ENCODE measurements at regions not wholly inside any gene's neighbourhood (a gene's known extent, or its start where the extent isn't known, plus 50 kb on each side); places are given as distances from the start of the nearest gene placed in this dataset.
"Not testable (repeated sequence)": the region's sequence is repeated elsewhere in the genome, so short reads cannot be mapped to it uniquely, and the experiment has no call there.

- Histone ChIP-seq H3K4me1 (ENCODE audit: insufficient read depth, low read length) (no peaks in the 10 kb centered on the region), H3K9me3 (ENCODE audit: control insufficient read depth, insufficient read depth, low read length) (no peaks in the 10 kb centered on the region)
These were observed 476.4 kb upstream of the ZEB2 start for GRCh38 chr2:144996225-144996795.

GRCh38 chr2:144995482-144995881 is 475.6 kb upstream of the ZEB2 start:
- Histone ChIP-seq H3K9ac (ENCODE audit: low read depth, low read length) (no peak overlapping the region), H3K9me3 (ENCODE audit: control insufficient read depth, insufficient read depth, low read length) (no peaks in the 10 kb centered on the region), H3K4me1 (ENCODE audit: insufficient read depth, low read length) (peaks cover 4% of the 10 kb centered on the region; the same call in 1 of the 2 replicates), H3K36me3 (ENCODE audit: insufficient read depth, low read length) (no peaks in the 10 kb centered on the region)

More at GRCh38 chr2:144996225-144996795, 476.4 kb upstream of the ZEB2 start:
- H3K9ac ChIP-seq (ENCODE audit: low read depth, low read length) = no peak overlapping the region
- no peaks in the 10 kb centered on the region for H3K36me3 ChIP-seq (ENCODE audit: insufficient read depth, low read length)

- H3K36me3 ChIP-seq (ENCODE audit: insufficient read depth, low read length) = no peaks in the 10 kb centered on the region
- H3K4me1 ChIP-seq (ENCODE audit: insufficient read depth, low read length) = peaks cover 7% of the 10 kb centered on the region; the same call in 1 of the 2 replicates
- H3K9ac ChIP-seq (ENCODE audit: low read depth, low read length) = no peak overlapping the region
- no peaks in the 10 kb centered on the region for H3K9me3 ChIP-seq (ENCODE audit: control insufficient read depth, insufficient read depth, low read length)
These were observed 470.7 kb upstream of the ZEB2 start for GRCh38 chr2:144990661-144991060.

- H3K9ac ChIP-seq (ENCODE audit: low read depth, low read length) = no peak overlapping the region
- H3K4me1 ChIP-seq (ENCODE audit: insufficient read depth, low read length) = peaks cover 7% of the 10 kb centered on the region; the same call in 1 of the 2 replicates
- no peaks in the 10 kb centered on the region for H3K9me3 ChIP-seq (ENCODE audit: control insufficient read depth, insufficient read depth, low read length)
- H3K36me3 ChIP-seq (ENCODE audit: insufficient read depth, low read length) = no peaks in the 10 kb centered on the region
These were observed 469.8 kb upstream of the ZEB2 start for GRCh38 chr2:144989579-144990270.

GRCh38 chr2:144988591-144988990 is 468.7 kb upstream of the ZEB2 start:
- no peaks in the 10 kb centered on the region for H3K9me3 ChIP-seq (ENCODE audit: control insufficient read depth, insufficient read depth, low read length)
- H3K9ac ChIP-seq (ENCODE audit: low read depth, low read length) = no peak overlapping the region
- H3K36me3 ChIP-seq (ENCODE audit: insufficient read depth, low read length) = no peaks in the 10 kb centered on the region
- H3K4me1 ChIP-seq (ENCODE audit: insufficient read depth, low read length) = peaks cover 7% of the 10 kb centered on the region; the same call in 1 of the 2 replicates

GRCh38 chr2:144986691-144987090 is 466.8 kb upstream of the ZEB2 start:
- Histone ChIP-seq H3K36me3 (ENCODE audit: insufficient read depth, low read length) (no peaks in the 10 kb centered on the region), H3K4me1 (ENCODE audit: insufficient read depth, low read length) (peaks cover 7% of the 10 kb centered on the region; the same call in 1 of the 2 replicates), H3K9ac (ENCODE audit: low read depth, low read length) (no peak overlapping the region), H3K9me3 (ENCODE audit: control insufficient read depth, insufficient read depth, low read length) (no peaks in the 10 kb centered on the region)

- Histone ChIP-seq H3K36me3 (ENCODE audit: insufficient read depth, low read length) (no peaks in the 10 kb centered on the region), H3K9ac (ENCODE audit: low read depth, low read length) (no peak overlapping the region), H3K4me1 (ENCODE audit: insufficient read depth, low read length) (no peaks in the 10 kb centered on the region), H3K9me3 (ENCODE audit: control insufficient read depth, insufficient read depth, low read length) (no peaks in the 10 kb centered on the region)
These were observed 464.1 kb upstream of the ZEB2 start for GRCh38 chr2:144984038-144984437.

GRCh38 chr2:144983107-144983506 is 463.2 kb upstream of the ZEB2 start:
- no peaks in the 10 kb centered on the region for H3K9me3 ChIP-seq (ENCODE audit: control insufficient read depth, insufficient read depth, low read length)
- no peak overlapping the region for H3K9ac ChIP-seq (ENCODE audit: low read depth, low read length)
- no peaks in the 10 kb centered on the region for H3K4me1 ChIP-seq (ENCODE audit: insufficient read depth, low read length)
- H3K36me3 ChIP-seq (ENCODE audit: insufficient read depth, low read length) = no peaks in the 10 kb centered on the region

GRCh38 chr2:144982481-144982880 is 462.6 kb upstream of the ZEB2 start:
- H3K36me3 ChIP-seq (ENCODE audit: insufficient read depth, low read length) = no peaks in the 10 kb centered on the region
- no peaks in the 10 kb centered on the region for H3K4me1 ChIP-seq (ENCODE audit: insufficient read depth, low read length)
- no peak overlapping the region for H3K9ac ChIP-seq (ENCODE audit: low read depth, low read length)
- no peaks in the 10 kb centered on the region for H3K9me3 ChIP-seq (ENCODE audit: control insufficient read depth, insufficient read depth, low read length)

GRCh38 chr2:144975881-144976280 is 456.0 kb upstream of the ZEB2 start:
- no peaks in the 10 kb centered on the region for H3K4me1 ChIP-seq (ENCODE audit: insufficient read depth, low read length)
- no peaks in the 10 kb centered on the region for H3K9me3 ChIP-seq (ENCODE audit: control insufficient read depth, insufficient read depth, low read length)
- H3K36me3 ChIP-seq (ENCODE audit: insufficient read depth, low read length) = no peaks in the 10 kb centered on the region
- H3K9ac ChIP-seq (ENCODE audit: low read depth, low read length) = no peak overlapping the region

GRCh38 chr2:144972676-144973075 is 452.8 kb upstream of the ZEB2 start:
- Histone ChIP-seq H3K9ac (ENCODE audit: low read depth, low read length) (no peak overlapping the region), H3K4me1 (ENCODE audit: insufficient read depth, low read length) (no peaks in the 10 kb centered on the region), H3K36me3 (ENCODE audit: insufficient read depth, low read length) (no peaks in the 10 kb centered on the region; the same call in 1 of the 2 replicates), H3K9me3 (ENCODE audit: control insufficient read depth, insufficient read depth, low read length) (no peaks in the 10 kb centered on the region; the same call in 1 of the 2 replicates)

- Histone ChIP-seq H3K4me1 (ENCODE audit: insufficient read depth, low read length) (no peaks in the 10 kb centered on the region), H3K9ac (ENCODE audit: low read depth, low read length) (no peak overlapping the region), H3K36me3 (ENCODE audit: insufficient read depth, low read length) (no peaks in the 10 kb centered on the region; the same call in 1 of the 2 replicates), H3K9me3 (ENCODE audit: control insufficient read depth, insufficient read depth, low read length) (no peaks in the 10 kb centered on the region; the same call in 1 of the 2 replicates)
These were observed 451.9 kb upstream of the ZEB2 start for GRCh38 chr2:144971786-144972335.

- not testable (repeated sequence) for H3K9me3 ChIP-seq (ENCODE audit: control insufficient read depth, insufficient read depth, low read length); H3K36me3 ChIP-seq (ENCODE audit: insufficient read depth, low read length); H3K9ac ChIP-seq (ENCODE audit: low read depth, low read length); H3K4me1 ChIP-seq (ENCODE audit: insufficient read depth, low read length)
These were observed 450.5 kb upstream of the ZEB2 start for GRCh38 chr2:144970410-144970809.

GRCh38 chr2:144969564-144969963 is 449.6 kb upstream of the ZEB2 start:
- H3K9me3 ChIP-seq (ENCODE audit: control insufficient read depth, insufficient read depth, low read length) = peaks cover 12% of the 10 kb centered on the region
- not testable (repeated sequence) for H3K4me1 ChIP-seq (ENCODE audit: insufficient read depth, low read length); H3K9ac ChIP-seq (ENCODE audit: low read depth, low read length); H3K36me3 ChIP-seq (ENCODE audit: insufficient read depth, low read length)

GRCh38 chr2:144967961-144968360 is 448.0 kb upstream of the ZEB2 start:
- Histone ChIP-seq H3K9me3 (ENCODE audit: control insufficient read depth, insufficient read depth, low read length) (peaks cover 14% of the 10 kb centered on the region), H3K36me3 (ENCODE audit: insufficient read depth, low read length) (no peaks in the 10 kb centered on the region; the same call in 1 of the 2 replicates), H3K9ac (ENCODE audit: low read depth, low read length) (no peak overlapping the region), H3K4me1 (ENCODE audit: insufficient read depth, low read length) (no peaks in the 10 kb centered on the region)
